Right lobe of liver (tissue), 6 donors: ENCODE measurements at regions not wholly inside any gene's neighbourhood (a gene's known extent, or its start where the extent isn't known, plus 50 kb on each side); places are given as distances from the start of the nearest gene placed in this dataset.

ENCODE experiments used
- ATAC-seq, 4 donors: fragments of 200-7000 bp; cut with Tn5 transposase; one replicate each; pipeline ENCODE4 v1.9.1; 2020; ENCODE audit warnings: mild to moderate bottlenecking in 4 of 4, moderate library complexity in 4 of 4
- DNase-seq, 3 donors: peaks; one replicate each; pipeline ENCODE4 v3.0.0-alpha.2; 2020
- H3K27ac ChIP-seq, 3 donors: fragments of 200-600 bp; one replicate each; pipeline ENCODE4 v1.8.0; 2022
- H3K27me3 ChIP-seq, 2 donors: fragments of 200-600 bp; one replicate each; pipeline ENCODE4 v1.8.0; 2022
- H3K36me3 ChIP-seq, 4 donors: fragments of 200-600 bp; sonication (generic) in 1 of 4; one replicate each; pipeline versions ENCODE4 v1.5.1 to v1.8.0; 2017 to 2022; ENCODE audit warnings: control low read depth in 1 of 4
- H3K4me1 ChIP-seq, 4 donors: fragments of 200-600 bp; sonication (generic) in 1 of 4; one replicate each; pipeline versions ENCODE4 v1.5.1 to v1.8.0; 2017 to 2022; ENCODE audit warnings: control low read depth in 1 of 4
- H3K4me3 ChIP-seq, 3 donors: fragments of 200-600 bp; one replicate each; pipeline ENCODE4 v1.8.0; 2022
- H3K9me3 ChIP-seq, 4 donors: fragments of 200-600 bp; sonication (generic) in 1 of 4; one replicate each; pipeline versions ENCODE4 v1.5.1 to v1.8.0; 2017 to 2022; ENCODE audit warnings: control low read depth in 1 of 4
- POLR2A ChIP-seq: fragments of 450-650 bp; IDR thresholded peaks from one replicate; pipeline ENCODE4 v1.6.1; 2017; ENCODE audit warnings: antibody characterized with exemption, mild to moderate bottlenecking
- WGBS: methylation state at CpG from one replicate; pipeline ENCODE4 v1.1.6; 2018; ENCODE audit warnings: low coverage, low lambda C conversion rate; ENCODE audit not compliant: insufficient coverage; ENCODE audit errors: missing lambda C conversion rate; 5-methylcytosine and 5-hydroxymethylcytosine counted together
- intact Hi-C, 2 donors: fragments of 100-400 bp; cut with DNase I; formaldehyde crosslinking; loops; one replicate each; pipeline versions ENCODE4 v1.11.2 to v1.14.1; 2022
- TF ChIP-seq, protein P1 (sequence below), 4 donors: fragments of 200-600 bp in 3 of 4; fragments of 450-650 bp in 1 of 4; IDR thresholded peaks; one replicate each; pipeline versions ENCODE4 v1.5.1 to v1.8.0; 2016 to 2022; ENCODE audit warnings: antibody characterized with exemption in 4 of 4, mild to moderate bottlenecking in 2 of 4
- donor health status: DM: no; HTN: yes; CAD: no.
- donor health status: DM: no; HTN: no; CAD: no.
- donor health status: DM: no; HTN: no; CAD: no.
- donor health status: DM: no; HTN: yes; CAD: no.
- donor health status: DM: no; HTN: yes; CAD: no.

DNA sequence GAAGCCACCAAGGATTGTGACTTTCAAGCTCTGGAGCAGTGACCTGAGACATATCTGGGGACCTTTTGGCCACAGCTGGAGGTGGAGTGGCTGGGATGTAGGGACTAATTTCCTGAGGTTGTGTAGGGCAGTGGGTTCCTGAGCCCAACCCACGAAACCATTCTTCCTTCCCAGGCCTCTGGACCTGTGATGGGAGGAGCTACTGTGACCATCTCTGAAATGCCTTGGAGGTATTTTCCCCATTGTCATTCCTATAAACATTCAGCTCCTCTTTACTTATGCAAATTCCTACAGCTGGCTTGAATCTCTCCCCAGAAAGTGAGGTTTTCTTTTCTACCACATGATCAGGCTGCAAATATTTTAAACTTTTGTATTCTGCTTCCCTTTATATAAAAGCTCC lies 172.6 kb downstream of the TUSC1 start:
- DNase-seq (no peak), ATAC-seq (no peak)
- WGBS, result no CpG with 5 or more reads among the region's 1 CpG

GRCh38 chr9:25481372-25481771 lies 196.9 kb downstream of the TUSC1 start:
- no peak for ATAC-seq
- 0% methylated on average over 1 of the region's 1 CpG for WGBS

More for the DNA sequence above, 172.6 kb downstream of the TUSC1 start:
- no peaks in the 10 kb centered on the region for H3K4me1 ChIP-seq
- no peaks in the 10 kb centered on the region for H3K27me3 ChIP-seq
- no peak overlapping the region for H3K4me3 ChIP-seq
- intact Hi-C loops, result no loop called here
- no peak overlapping the region for H3K27ac ChIP-seq
- H3K9me3 ChIP-seq, result no peaks in the 10 kb centered on the region
- no peak for TF ChIP-seq POLR2A
- TF ChIP-seq, protein P1, sequence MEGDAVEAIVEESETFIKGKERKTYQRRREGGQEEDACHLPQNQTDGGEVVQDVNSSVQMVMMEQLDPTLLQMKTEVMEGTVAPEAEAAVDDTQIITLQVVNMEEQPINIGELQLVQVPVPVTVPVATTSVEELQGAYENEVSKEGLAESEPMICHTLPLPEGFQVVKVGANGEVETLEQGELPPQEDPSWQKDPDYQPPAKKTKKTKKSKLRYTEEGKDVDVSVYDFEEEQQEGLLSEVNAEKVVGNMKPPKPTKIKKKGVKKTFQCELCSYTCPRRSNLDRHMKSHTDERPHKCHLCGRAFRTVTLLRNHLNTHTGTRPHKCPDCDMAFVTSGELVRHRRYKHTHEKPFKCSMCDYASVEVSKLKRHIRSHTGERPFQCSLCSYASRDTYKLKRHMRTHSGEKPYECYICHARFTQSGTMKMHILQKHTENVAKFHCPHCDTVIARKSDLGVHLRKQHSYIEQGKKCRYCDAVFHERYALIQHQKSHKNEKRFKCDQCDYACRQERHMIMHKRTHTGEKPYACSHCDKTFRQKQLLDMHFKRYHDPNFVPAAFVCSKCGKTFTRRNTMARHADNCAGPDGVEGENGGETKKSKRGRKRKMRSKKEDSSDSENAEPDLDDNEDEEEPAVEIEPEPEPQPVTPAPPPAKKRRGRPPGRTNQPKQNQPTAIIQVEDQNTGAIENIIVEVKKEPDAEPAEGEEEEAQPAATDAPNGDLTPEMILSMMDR (IDR thresholded peaks at IDR 0.05), result no peak
- H3K36me3 ChIP-seq, result no peaks in the 10 kb centered on the region

DNA sequence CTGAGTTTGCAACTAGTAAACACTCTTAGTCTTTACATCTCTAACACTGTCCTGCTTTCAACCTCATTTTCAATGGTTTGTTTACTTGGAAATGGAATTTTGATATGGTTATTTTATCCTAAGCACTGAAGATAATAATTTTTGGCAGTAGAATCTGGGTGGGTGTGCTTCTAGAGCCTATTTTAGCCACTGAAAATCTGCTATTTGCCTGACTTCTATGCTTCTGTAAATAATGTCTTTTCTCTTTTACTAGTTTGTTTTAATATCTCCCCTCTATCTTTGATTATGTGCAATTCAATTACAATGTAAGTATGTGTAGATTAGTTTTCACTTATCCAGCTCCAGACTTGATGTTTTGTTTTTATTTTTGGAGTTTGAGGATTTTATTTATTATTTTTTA lies 197.5 kb downstream of the TUSC1 start:
- Histone ChIP-seq H3K27me3 (no peaks in the 10 kb centered on the region), H3K4me3 (no peak overlapping the region), H3K36me3 (no peaks in the 10 kb centered on the region), H3K4me1 (no peaks in the 10 kb centered on the region), H3K9me3 (no peaks in the 10 kb centered on the region), H3K27ac (no peak overlapping the region)
- TF ChIP-seq POLR2A, result no peak
- TF ChIP-seq, protein P1 (IDR thresholded peaks at IDR 0.05), result no peak
- intact Hi-C loops, result no loop called here
- no peak for ATAC-seq
- DNase-seq, result no peak

More at GRCh38 chr9:25481372-25481771, 196.9 kb downstream of the TUSC1 start:
- intact Hi-C loops, result no loop called here
- Histone ChIP-seq H3K27me3 (no peaks in the 10 kb centered on the region), H3K9me3 (no peaks in the 10 kb centered on the region), H3K36me3 (no peaks in the 10 kb centered on the region), H3K4me3 (no peak overlapping the region), H3K27ac (no peak overlapping the region), H3K4me1 (no peaks in the 10 kb centered on the region)
- no peak for TF ChIP-seq POLR2A
- TF ChIP-seq, protein P1 (IDR thresholded peaks at IDR 0.05), result no peak
- no peak for DNase-seq

- Histone ChIP-seq H3K27ac (no peak overlapping the region), H3K4me3 (no peak overlapping the region), H3K9me3 (no peaks in the 10 kb centered on the region), H3K27me3 (no peaks in the 10 kb centered on the region), H3K4me1 (no peaks in the 10 kb centered on the region), H3K36me3 (no peaks in the 10 kb centered on the region)
- ATAC-seq, result no peak
- TF ChIP-seq, protein P1 (IDR thresholded peaks at IDR 0.05), result no peak
- no peak for TF ChIP-seq POLR2A
- no peak for DNase-seq
- intact Hi-C loops, result no loop called here
- no CpG with 5 or more reads among the region's 2 CpGs for WGBS
These were observed 205.6 kb downstream of the TUSC1 start for GRCh38 chr9:25472681-25473080.

- H3K36me3 ChIP-seq, result no peaks in the 10 kb centered on the region
- H3K4me1 ChIP-seq, result no peaks in the 10 kb centered on the region
- H3K27me3 ChIP-seq, result no peaks in the 10 kb centered on the region
- intact Hi-C loops, result no loop called here
- no CpG with 5 or more reads among the region's 4 CpGs for WGBS
- no peak for DNase-seq
- TF ChIP-seq, protein P1 (IDR thresholded peaks at IDR 0.05), result no peak
- TF ChIP-seq POLR2A, result no peak
- H3K27ac ChIP-seq, result no peak overlapping the region
- ATAC-seq, result no peak
- H3K9me3 ChIP-seq, result no peaks in the 10 kb centered on the region
- H3K4me3 ChIP-seq, result no peak overlapping the region
These were observed 206.1 kb downstream of the TUSC1 start for GRCh38 chr9:25472085-25472607.
